ENCODE measurements at regions not wholly inside any gene's neighbourhood (a gene's known extent, or its start where the extent isn't known, plus 50 kb on each side); places are given as distances from the start of the nearest gene placed in this dataset.
"Not testable (repeated sequence)": the region's sequence is repeated elsewhere in the genome, so short reads cannot be mapped to it uniquely, and the experiment has no call there.

GRCh38 chr5:89827359-89827758 is 582.2 kb downstream of the CETN3 start:
- DNase-seq = no peak

GRCh38 chr5:89826938-89827337 is 582.6 kb downstream of the CETN3 start:
- DNase-seq = no peak

- DNase-seq = no peak
These were observed 586.5 kb downstream of the CETN3 start for GRCh38 chr5:89823046-89823445.

GRCh38 chr5:89817841-89818240 is 591.7 kb downstream of the CETN3 start:
- DNase-seq = no peak

- DNase-seq = no peak
These were observed 593.5 kb downstream of the CETN3 start for GRCh38 chr5:89816038-89816437.

- DNase-seq = not testable (repeated sequence)
These were observed 608.8 kb downstream of the CETN3 start for GRCh38 chr5:89800735-89801134.

- DNase-seq = not testable (repeated sequence)
These were observed 615.1 kb downstream of the CETN3 start for GRCh38 chr5:89794504-89794903.

- DNase-seq = not testable (repeated sequence)
These were observed 629.8 kb downstream of the CETN3 start for GRCh38 chr5:89779734-89780133.

GRCh38 chr5:89777758-89778157 is 631.8 kb downstream of the CETN3 start:
- no peak for DNase-seq

GRCh38 chr5:89769975-89770374 is 639.6 kb downstream of the CETN3 start:
- DNase-seq = no peak

- no peak for DNase-seq
These were observed 649.8 kb downstream of the CETN3 start for GRCh38 chr5:89759802-89760201.

GRCh38 chr5:89758146-89758545 is 651.4 kb downstream of the CETN3 start:
- DNase-seq = no peak

- no peak for DNase-seq
These were observed 652.6 kb downstream of the CETN3 start for GRCh38 chr5:89756955-89757354.

GRCh38 chr5:89755024-89755423 is 654.5 kb downstream of the CETN3 start:
- DNase-seq = no peak

GRCh38 chr5:89735082-89735481 is 674.5 kb downstream of the CETN3 start:
- no peak for DNase-seq

GRCh38 chr5:89733772-89734171 is 675.8 kb downstream of the CETN3 start:
- DNase-seq = no peak

- DNase-seq = no peak
These were observed 679.8 kb downstream of the CETN3 start for GRCh38 chr5:89729623-89730301.

GRCh38 chr5:89728750-89729149 is 680.8 kb downstream of the CETN3 start:
- no peak for DNase-seq

- DNase-seq = no peak
These were observed 681.4 kb downstream of the CETN3 start for GRCh38 chr5:89728134-89728533.

- DNase-seq = no peak
These were observed 685.0 kb downstream of the CETN3 start for GRCh38 chr5:89724379-89725095.

GRCh38 chr5:89723907-89724306 is 685.6 kb downstream of the CETN3 start:
- no peak for DNase-seq

- no peak for DNase-seq
These were observed 687.0 kb downstream of the CETN3 start for GRCh38 chr5:89722538-89722937.

GRCh38 chr5:89721931-89722330 is 687.6 kb downstream of the CETN3 start:
- DNase-seq = no peak

- DNase-seq = no peak
These were observed 688.2 kb downstream of the CETN3 start for GRCh38 chr5:89721353-89721752.
